GM23338 (cell line): ENCODE measurements at regions not wholly inside any gene's neighbourhood (a gene's known extent, or its start where the extent isn't known, plus 50 kb on each side); places are given as distances from the start of the nearest gene placed in this dataset.

ENCODE experiments used
- ATAC-seq: fragments of 200-7000 bp; cut with Tn5 transposase; 3 replicates; pipeline ENCODE4 v1.9.1; 2020
- DNase-seq: peaks from one replicate; pipeline ENCODE4 v3.0.0-alpha.2; 2015; ENCODE audit warnings: low spot score
- H2AFZ ChIP-seq: fragments of 200-600 bp; sonication (generic); 2 replicates; pipeline ENCODE4 v1.8.0; 2016; ENCODE audit warnings: antibody characterized with exemption, mild to moderate bottlenecking, moderate library complexity
- H3F3A ChIP-seq: fragments of 200-600 bp; sonication (generic); replicated peaks from 2 replicates; pipeline ENCODE4 v1.8.0; 2017; ENCODE audit warnings: antibody characterized with exemption, mixed run types, low read depth
- H3K27ac ChIP-seq: fragments of 200-600 bp; sonication (generic); 2 replicates; pipeline ENCODE4 v1.6.1; 2016; ENCODE audit warnings: low read depth
- H3K27me3 ChIP-seq: fragments of 200-600 bp; sonication (generic); 2 replicates; pipeline ENCODE4 v1.8.0; 2016; ENCODE audit warnings: mild to moderate bottlenecking, mixed run types, moderate library complexity; ENCODE audit not compliant: insufficient read depth
- H3K36me3 ChIP-seq: fragments of 200-600 bp; sonication (generic); 2 replicates; pipeline ENCODE4 v1.8.0; 2016; ENCODE audit warnings: mild to moderate bottlenecking; ENCODE audit not compliant: insufficient read depth
- H3K4me1 ChIP-seq: fragments of 200-600 bp; sonication (generic); 2 replicates; pipeline ENCODE4 v1.8.0; 2016; ENCODE audit warnings: mild to moderate bottlenecking, moderate library complexity; ENCODE audit not compliant: insufficient read depth
- H3K4me2 ChIP-seq: fragments of 200-600 bp; sonication (generic); 2 replicates; pipeline ENCODE4 v1.7.1; 2017; ENCODE audit warnings: mixed run types
- H3K4me3 ChIP-seq: fragments of 200-600 bp; sonication (generic); 2 replicates; pipeline ENCODE4 v1.6.1; 2016; ENCODE audit warnings: mixed run types
- H3K79me2 ChIP-seq: fragments of 200-600 bp; sonication (generic); replicated peaks from 2 replicates; pipeline ENCODE4 v1.8.0; 2017; ENCODE audit warnings: mild to moderate bottlenecking; ENCODE audit not compliant: insufficient read depth
- H3K9me2 ChIP-seq: fragments of 200-600 bp; sonication (generic); 2 replicates; pipeline ENCODE4 v1.8.0; 2017; ENCODE audit not compliant: insufficient read depth
- H4K20me1 ChIP-seq: fragments of 200-600 bp; sonication (generic); replicated peaks from 2 replicates; pipeline ENCODE4 v1.8.0; 2017; ENCODE audit warnings: mild to moderate bottlenecking; ENCODE audit not compliant: insufficient read depth
- H3K27ac Mint-ChIP-seq: 2 replicates; pipeline ENCODE4 v1.8.0; 2020; ENCODE audit warnings: inconsistent platforms, mild to moderate bottlenecking, moderate library complexity, mixed read lengths
- H3K27me3 Mint-ChIP-seq: 3 replicates; pipeline ENCODE4 v1.8.0; 2022; ENCODE audit warnings: low read depth, mild to moderate bottlenecking, moderate library complexity, mixed read lengths, inconsistent platforms; ENCODE audit not compliant: insufficient read depth, poor library complexity
- H3K36me3 Mint-ChIP-seq: 3 replicates; pipeline ENCODE4 v1.8.0; 2021; ENCODE audit warnings: low read depth, mild to moderate bottlenecking, inconsistent platforms, moderate library complexity, mixed read lengths
- H3K4me1 Mint-ChIP-seq: 3 replicates; pipeline ENCODE4 v1.8.0; 2020; ENCODE audit warnings: mild to moderate bottlenecking, inconsistent platforms, mixed read lengths
- H3K4me3 Mint-ChIP-seq: 3 replicates; pipeline ENCODE4 v1.8.0; 2021; ENCODE audit warnings: moderate library complexity, mild to moderate bottlenecking, inconsistent platforms, mixed read lengths
- H3K9me3 Mint-ChIP-seq: 3 replicates; pipeline ENCODE4 v1.8.0; 2020; ENCODE audit warnings: moderate library complexity, mild to moderate bottlenecking, inconsistent platforms, mixed read lengths
- EZH2 ChIP-seq: fragments of 200-600 bp; sonication (generic); IDR thresholded peaks from one replicate; pipeline ENCODE4 v1.8.0; 2017; ENCODE audit warnings: antibody characterized with exemption, mild to moderate bottlenecking, low read depth; ENCODE audit not compliant: unreplicated experiment
- EZH2phosphoT487 ChIP-seq: fragments of 200-600 bp; sonication (generic); IDR thresholded peaks from one replicate; pipeline ENCODE4 v1.8.1; 2018; ENCODE audit warnings: antibody characterized with exemption; ENCODE audit not compliant: unreplicated experiment
- NANOG ChIP-seq: IDR thresholded peaks from 2 replicates; pipeline ENCODE4 v1.6.1; 2016; ENCODE audit warnings: antibody characterized with exemption, borderline replicate concordance
- POLR2AphosphoS5 ChIP-seq: IDR thresholded peaks from 2 replicates; pipeline ENCODE4 v1.6.1; 2016; ENCODE audit warnings: antibody characterized with exemption, low read depth
- REST ChIP-seq: IDR thresholded peaks from one replicate; pipeline ENCODE4 v1.6.1; 2018; ENCODE audit warnings: antibody characterized with exemption; ENCODE audit not compliant: unreplicated experiment
- STAT1 ChIP-seq: IDR thresholded peaks from one replicate; pipeline ENCODE4 v1.6.1; 2016; ENCODE audit warnings: antibody characterized with exemption; ENCODE audit not compliant: unreplicated experiment
- ZNF114 ChIP-seq: fragments of 250-450 bp; sonication (Bioruptor Pico); IDR thresholded peaks from 2 replicates; pipeline ENCODE4 v1.5.0; 2020; ENCODE audit warnings: mild to moderate bottlenecking, moderate library complexity
- ZNF462 ChIP-seq: fragments of 250-450 bp; sonication (Bioruptor Pico); IDR thresholded peaks from 2 replicates; pipeline ENCODE4 v1.5.0; 2020; ENCODE audit warnings: mild to moderate bottlenecking, moderate library complexity
- TF ChIP-seq, protein P1 (sequence below): IDR thresholded peaks from 2 replicates; pipeline ENCODE4 v1.6.1; 2016; ENCODE audit warnings: antibody characterized with exemption

GRCh38 chr7:131848033-131848432, 291.6 kb upstream of the PODXL start (continued):
- no peak for TF ChIP-seq REST
- TF ChIP-seq EZH2phosphoT487: no peak
- no peak for TF ChIP-seq ZNF462

DNA sequence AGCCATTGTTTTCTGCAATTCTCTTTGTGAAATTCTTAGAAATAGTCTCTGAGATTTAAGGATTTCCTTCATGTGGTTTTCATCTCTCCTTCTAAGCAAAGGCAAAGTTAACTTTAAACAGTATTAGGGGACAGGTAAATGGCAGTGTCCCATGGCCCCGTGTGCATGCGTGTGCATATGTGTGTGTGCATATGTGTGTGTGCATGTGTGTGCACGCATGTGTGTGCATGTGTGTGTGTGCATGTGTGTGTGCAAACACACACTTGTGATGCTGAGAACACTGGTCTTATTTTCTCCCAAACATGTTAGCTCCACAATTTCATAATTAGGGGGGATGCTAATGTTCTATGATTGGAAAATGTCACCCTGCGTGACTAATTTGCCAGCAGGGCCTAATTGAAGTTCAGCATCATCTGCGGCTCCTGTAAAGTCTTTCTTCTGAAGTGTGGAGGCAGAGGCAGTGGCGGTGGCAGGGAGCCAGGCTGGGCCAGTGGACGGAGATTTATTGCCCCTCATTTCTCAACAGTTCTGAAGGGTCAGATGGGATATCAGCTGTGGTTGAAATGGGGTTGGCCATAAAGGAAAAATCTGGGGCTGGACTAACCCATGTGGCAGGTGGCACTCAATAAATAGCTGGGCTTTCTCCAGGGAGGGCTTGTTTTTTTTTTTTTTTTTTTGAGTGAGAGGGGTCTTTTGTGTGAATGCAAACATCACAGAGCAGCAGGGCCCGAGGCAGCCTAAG, 289.3 kb upstream of the PODXL start:
- Histone ChIP-seq H4K20me1 (no peaks in the 10 kb centered on the region), H3K4me1 (no peaks in the 10 kb centered on the region), H3K27ac (no peak overlapping the region), H3F3A (no peaks in the 10 kb centered on the region), H3K4me3 (no peak overlapping the region), H3K79me2 (no peaks in the 10 kb centered on the region), H2AFZ (no peak overlapping the region), H3K36me3 (no peaks in the 10 kb centered on the region), H3K27me3 (no peaks in the 10 kb centered on the region), H3K9me2 (0 out of 2 replicates have a peak, but pooled peaks cover 2% of the 10 kb centered on the region), H3K4me2 (no peak overlapping the region)
- DNase-seq (no peak), ATAC-seq (no peak)
- Mint-ChIP-seq H3K4me3 (no peak overlapping the region), H3K27ac (no peak overlapping the region), H3K9me3 (no peaks in the 10 kb centered on the region), H3K27me3 (peaks cover 3% of the 10 kb centered on the region), H3K36me3 (no peaks in the 10 kb centered on the region), H3K4me1 (no peaks in the 10 kb centered on the region; the same call in 2 of the 3 replicates)
- TF ChIP-seq, protein P1, sequence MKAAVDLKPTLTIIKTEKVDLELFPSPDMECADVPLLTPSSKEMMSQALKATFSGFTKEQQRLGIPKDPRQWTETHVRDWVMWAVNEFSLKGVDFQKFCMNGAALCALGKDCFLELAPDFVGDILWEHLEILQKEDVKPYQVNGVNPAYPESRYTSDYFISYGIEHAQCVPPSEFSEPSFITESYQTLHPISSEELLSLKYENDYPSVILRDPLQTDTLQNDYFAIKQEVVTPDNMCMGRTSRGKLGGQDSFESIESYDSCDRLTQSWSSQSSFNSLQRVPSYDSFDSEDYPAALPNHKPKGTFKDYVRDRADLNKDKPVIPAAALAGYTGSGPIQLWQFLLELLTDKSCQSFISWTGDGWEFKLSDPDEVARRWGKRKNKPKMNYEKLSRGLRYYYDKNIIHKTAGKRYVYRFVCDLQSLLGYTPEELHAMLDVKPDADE: no peak
- TF ChIP-seq EZH2phosphoT487 (no peak), REST (no peak), EZH2 (no peak), ZNF114 (CRISPR knock-in tag) (no peak), NANOG (no peak), STAT1 (no peak), POLR2AphosphoS5 (no peak)
